GM19452 (cell line): ENCODE measurements at regions not wholly inside any gene's neighbourhood (a gene's known extent, or its start where the extent isn't known, plus 50 kb on each side); places are given as distances from the start of the nearest gene placed in this dataset.

Experiments used
- ATAC-seq: cut with Tn5 transposase; IDR thresholded peaks from one replicate; pipeline ENCODE4 v1.9.1; 2021; ENCODE audit not compliant: unreplicated experiment

DNA sequence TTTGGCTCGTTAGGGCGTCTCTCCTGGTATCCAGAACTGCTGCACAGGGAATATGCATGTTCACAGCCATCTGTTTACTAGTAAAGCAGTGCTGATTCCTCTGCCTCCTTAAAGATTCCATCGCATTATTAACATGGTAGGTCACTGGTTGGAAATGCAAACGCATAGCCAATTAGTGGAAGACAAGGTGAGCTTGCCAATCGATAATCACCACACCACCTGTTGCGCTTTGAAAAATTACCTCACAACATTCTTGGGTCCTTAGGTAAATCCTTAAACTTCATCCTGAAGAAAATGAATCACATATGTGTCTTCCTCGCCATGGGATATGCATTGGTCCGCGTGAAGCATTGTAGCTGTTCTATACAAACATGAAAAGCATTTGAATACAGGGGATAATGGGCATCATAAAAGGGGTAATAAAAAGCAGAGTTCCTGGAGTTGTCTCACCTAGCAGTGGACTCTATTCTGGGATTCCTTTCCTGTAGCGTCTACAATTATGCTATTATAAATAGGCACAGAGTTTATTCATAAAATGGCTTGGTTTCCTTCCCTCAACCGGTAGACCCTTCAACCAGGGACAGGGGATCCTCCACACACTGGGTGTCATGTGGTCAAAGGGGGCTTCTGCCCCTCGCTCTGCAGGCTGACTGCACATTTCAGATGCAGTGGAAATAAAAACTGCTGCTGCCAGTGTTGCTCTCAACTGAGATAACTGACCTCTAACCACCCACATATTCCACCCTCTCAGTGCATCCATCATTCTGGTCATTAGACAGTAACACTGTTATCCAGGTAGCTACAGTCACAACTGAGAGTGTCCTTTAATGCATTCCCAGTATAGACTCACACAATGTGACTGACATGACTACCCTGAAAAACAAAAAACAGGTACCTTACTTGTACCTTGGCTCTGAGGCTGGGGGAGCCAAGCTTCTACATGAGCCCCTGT, 389.2 kb upstream of the NFE2L3 start:
- no peak for ATAC-seq

DNA sequence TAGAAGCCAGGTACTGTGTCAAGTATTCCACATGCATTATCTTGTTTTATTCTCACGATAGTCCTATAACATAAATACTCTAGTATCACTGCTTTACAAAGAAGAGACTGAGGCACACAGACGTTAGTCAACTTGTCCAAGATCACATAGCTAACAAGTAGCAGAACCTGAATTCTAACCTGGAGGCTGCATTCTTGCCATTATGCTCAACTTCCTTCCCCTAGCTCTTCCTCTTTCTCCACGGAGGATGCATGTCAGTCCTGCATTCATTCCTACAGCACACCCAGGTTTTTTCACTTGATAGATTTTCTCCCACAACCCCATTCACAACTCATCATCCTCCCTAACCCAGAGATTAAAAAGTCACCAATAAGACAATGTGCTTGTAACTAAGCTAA, 388.5 kb upstream of the NFE2L3 start:
- ATAC-seq, result no peak

DNA sequence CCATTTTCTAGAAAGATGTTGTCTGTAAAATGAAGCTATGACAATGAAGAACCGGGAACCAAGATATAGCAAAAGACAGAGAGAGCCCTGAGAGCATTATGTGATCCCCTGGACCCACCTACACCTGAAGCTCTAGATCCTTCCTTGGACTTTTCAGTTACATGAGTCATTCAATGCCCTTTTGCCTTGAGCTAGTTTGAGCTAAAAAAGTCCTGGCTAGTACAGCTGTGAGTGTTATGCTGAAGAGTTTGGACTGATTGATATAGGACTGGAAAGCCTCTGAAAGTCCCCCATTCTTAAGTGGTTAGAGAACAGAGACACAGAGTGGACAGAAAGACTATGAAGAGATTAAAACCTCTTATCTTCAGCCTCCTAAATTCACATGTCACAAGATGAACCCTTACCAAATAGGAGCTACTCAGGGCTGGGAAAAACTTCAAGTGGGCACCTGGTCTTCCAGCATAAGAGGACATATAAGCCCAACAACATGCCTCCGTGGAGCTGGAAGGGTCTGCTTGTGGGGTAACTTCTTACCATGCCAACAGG, 386.8 kb upstream of the NFE2L3 start:
- no peak for ATAC-seq

- ATAC-seq, result no peak
These were observed 381.8 kb upstream of the NFE2L3 start for GRCh38 chr7:25770235-25770634.

- no peak for ATAC-seq
These were observed 381.3 kb upstream of the NFE2L3 start for GRCh38 chr7:25770670-25771069.

DNA sequence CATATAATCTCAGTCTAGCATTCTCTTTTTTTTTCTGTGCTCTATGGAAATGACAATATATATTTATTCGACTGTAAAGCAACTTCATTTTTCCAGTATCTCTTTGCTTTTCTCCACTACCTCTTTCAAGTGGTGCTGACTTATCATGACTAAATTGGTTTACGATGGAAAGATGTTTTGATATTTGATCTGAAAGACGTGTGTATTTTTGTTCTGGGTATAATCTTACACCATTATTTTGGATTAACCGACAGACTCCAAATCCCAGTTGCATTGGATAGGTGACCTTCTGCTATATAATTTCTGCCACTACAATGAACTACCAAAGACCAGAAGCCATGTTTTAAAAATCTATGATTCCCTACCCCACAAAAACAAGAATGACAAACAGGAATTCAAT, 380.5 kb upstream of the NFE2L3 start:
- ATAC-seq, result no peak

- ATAC-seq, result no peak
These were observed 379.2 kb upstream of the NFE2L3 start for GRCh38 chr7:25772802-25773201.

GRCh38 chr7:25774675-25775074, 377.3 kb upstream of the NFE2L3 start:
- no peak for ATAC-seq

DNA sequence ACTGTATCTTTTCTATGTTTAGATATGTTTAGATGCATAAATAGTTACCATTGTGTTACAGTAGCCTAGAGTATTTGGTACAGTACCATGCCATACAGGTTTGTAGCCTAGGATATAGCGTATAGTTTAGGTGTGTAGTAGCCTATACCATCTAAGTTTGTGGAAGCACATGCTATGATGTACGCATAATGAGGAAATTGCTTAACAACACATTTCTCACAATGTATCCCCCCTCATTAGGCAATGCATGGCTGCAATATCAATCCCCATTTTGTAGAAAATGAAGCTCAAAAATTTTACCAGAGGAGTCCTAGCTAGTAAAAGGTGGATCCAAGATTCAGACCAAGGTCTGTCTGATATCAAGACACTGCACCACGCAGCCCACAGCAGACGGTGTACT, 376.4 kb upstream of the NFE2L3 start:
- ATAC-seq, result no peak

DNA sequence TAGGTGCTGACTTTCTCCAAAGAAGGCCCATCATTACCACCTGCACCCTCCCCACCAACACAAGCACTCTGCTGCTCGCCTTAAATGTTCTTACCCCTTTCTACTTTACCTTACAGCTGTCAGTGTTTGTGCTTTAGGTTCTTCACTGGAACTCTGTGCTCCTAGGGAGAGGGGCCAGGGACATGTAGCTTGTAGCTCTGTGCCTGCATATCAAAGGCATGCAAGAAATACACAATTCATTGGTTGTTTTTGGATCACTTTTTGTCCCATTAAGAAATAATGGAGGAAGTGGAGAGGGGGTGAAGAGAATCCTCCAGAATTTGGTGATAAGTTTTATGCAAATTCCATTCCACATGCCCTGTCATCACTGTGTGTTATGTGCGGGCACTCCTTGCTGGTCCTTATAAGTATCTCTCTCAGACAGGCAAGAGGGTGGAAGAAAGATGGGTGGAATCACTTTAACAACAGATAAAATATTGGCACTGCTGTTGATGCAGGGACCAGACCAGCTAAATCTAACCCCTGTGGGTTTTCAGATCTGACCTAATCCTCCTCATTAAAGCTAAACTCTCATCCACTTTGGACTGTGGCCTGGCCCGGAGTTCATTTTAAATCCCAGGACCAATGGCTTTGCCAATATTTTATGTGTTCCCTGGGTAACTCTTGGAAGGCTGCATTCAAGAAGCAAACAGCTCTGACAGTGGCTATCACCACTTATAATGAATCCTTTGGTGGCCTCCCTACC, 375.8 kb upstream of the NFE2L3 start:
- no peak for ATAC-seq

DNA sequence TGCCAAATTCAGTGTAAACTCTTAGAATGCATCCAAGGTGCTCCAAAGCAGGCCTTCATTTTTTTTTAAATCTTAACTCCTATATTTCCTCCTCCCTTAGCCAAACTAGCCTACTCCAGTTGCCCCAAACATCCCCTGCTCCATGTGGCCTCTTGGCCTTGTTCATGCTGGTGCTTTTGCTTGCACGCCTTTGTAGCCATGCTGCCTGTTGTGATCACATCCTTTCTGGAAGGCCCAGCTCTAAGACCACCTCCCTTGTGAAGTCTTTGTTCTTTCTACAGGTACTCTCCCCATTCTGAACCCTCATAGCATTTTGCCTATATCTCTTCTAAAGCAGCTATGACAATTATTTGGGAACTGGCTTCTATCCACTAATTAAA, 375.3 kb upstream of the NFE2L3 start:
- no peak for ATAC-seq

GRCh38 chr7:25777969-25778708, 373.9 kb upstream of the NFE2L3 start:
- no peak for ATAC-seq

GRCh38 chr7:25779002-25779546, 372.9 kb upstream of the NFE2L3 start:
- ATAC-seq, result no peak

DNA sequence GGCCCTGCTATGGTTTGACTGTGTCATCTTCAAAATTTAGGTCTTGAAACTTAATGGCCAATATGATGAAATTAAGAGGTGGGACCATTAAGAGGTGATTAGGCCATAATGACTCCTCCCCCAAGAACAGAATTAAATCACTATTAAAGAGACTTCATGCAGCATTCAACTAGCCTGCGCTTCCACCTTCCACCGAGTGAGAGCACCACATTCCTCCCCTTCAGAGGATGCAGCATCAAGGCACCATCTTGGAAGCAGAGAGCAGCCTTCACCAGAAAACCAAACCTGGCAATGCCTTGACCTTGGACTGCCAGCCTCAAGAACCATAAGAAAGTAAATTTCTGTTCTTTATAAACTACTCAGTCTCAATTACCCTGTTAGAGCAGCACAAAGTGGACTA, 371.1 kb upstream of the NFE2L3 start:
- no peak for ATAC-seq

DNA sequence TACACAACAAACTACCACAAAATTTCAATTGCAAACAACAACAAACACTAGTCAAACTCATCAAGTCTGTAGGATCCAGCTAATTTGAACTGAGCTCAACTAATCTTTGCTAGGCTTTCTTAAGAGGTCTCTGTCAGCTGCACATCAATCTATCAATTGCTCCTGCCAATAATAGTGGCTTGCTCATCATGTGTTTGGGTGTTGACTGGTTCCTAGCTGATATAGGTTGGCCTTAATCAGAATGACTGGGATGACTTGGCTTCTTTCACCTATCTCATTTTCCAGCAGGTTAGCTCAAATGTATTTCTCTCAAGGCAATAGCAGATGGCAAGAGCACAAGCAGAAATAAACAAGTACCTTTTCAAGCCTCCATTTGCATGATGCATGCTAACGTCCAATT, 370.3 kb upstream of the NFE2L3 start:
- no peak for ATAC-seq

DNA sequence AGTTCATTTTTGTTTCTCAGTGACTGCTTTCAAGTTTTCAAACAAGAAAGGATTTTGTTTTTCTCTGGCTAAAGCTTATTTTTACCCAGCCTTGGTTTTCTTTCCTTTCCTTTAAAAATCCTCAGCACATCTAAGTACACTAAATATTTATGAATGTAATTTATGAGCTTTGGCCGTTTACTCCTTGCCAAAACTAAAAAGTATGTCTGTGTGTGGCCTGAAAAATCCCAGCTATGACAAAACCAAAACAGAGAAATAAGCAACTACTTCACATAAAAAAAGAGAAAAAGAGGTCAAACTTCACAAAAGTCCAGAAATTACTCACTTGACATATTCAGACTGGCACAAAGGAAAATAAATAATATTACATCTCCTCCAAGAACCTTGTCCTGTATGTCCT, 365.1 kb upstream of the NFE2L3 start:
- no peak for ATAC-seq

GRCh38 chr7:25787336-25787735, 364.7 kb upstream of the NFE2L3 start:
- ATAC-seq, result no peak

GRCh38 chr7:25788371-25788770, 363.6 kb upstream of the NFE2L3 start:
- ATAC-seq, result no peak

DNA sequence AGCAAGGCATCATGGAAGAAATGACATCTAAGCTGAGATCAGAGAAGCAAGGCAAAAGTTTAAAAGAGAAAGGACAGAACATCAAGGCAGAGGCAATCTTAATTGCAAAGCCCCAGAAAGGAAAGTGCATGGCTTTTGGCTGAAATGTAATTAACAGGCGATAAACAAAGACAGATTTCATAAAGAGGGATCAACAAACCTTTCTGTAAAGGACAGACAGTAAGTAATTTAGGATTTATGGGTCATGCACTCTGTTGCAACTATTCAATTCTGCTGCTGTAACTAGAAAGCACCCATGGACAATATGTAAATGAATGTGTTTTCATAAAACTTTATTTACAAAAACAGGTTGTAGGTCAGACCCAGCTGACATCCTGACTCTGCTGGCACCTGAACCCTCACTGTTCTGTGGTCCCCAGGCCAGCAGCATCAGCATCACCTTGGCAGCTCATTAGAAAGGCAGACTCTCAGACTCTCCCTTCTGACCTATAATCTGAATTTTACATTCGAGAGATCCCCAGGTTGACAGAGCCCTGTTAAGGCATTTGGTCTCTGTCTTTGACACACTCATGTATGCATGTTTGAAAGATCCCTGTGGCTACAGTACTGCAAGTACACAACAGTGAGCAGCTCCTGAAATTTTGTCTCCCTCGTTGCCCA, 362.9 kb upstream of the NFE2L3 start:
- no peak for ATAC-seq
